IPS-NIHi11 (cell line): ENCODE measurements at regions not wholly inside any gene's neighbourhood (a gene's known extent, or its start where the extent isn't known, plus 50 kb on each side); places are given as distances from the start of the nearest gene placed in this dataset.
A peak's percentile ranks its signal among the peaks of the same experiment; 100 is the strongest.
"Not testable (repeated sequence)": the region's sequence is repeated elsewhere in the genome, so short reads cannot be mapped to it uniquely, and the experiment has no call there.

Source experiments
- DNase-seq: peaks from one replicate; pipeline ENCODE4 v3.0.0; 2012; ENCODE audit warnings: mixed read lengths, low spot score

GRCh38 chr5:98121036-98121936 is 652.2 kb upstream of the RGMB start:
- peak; percentile 18 for DNase-seq

- no peak for DNase-seq
These were observed 645.2 kb upstream of the RGMB start for GRCh38 chr5:98128271-98128670.

- DNase-seq = no peak
These were observed 644.6 kb upstream of the RGMB start for GRCh38 chr5:98128846-98129245.

GRCh38 chr5:98130261-98131035 is 643.0 kb upstream of the RGMB start:
- no peak for DNase-seq

- no peak for DNase-seq
These were observed 629.3 kb upstream of the RGMB start for GRCh38 chr5:98144116-98144515.

GRCh38 chr5:98144710-98145109 is 628.8 kb upstream of the RGMB start:
- DNase-seq = no peak

- DNase-seq = no peak
These were observed 616.1 kb upstream of the RGMB start for GRCh38 chr5:98157368-98157767.

GRCh38 chr5:98158440-98158839 is 615.0 kb upstream of the RGMB start:
- DNase-seq = no peak

- no peak for DNase-seq
These were observed 609.5 kb upstream of the RGMB start for GRCh38 chr5:98163796-98164493.

GRCh38 chr5:98168871-98169270 is 604.6 kb upstream of the RGMB start:
- DNase-seq = no peak

- no peak for DNase-seq
These were observed 602.5 kb upstream of the RGMB start for GRCh38 chr5:98170994-98171393.

- no peak for DNase-seq
These were observed 600.1 kb upstream of the RGMB start for GRCh38 chr5:98173334-98173733.

- DNase-seq = no peak
These were observed 598.0 kb upstream of the RGMB start for GRCh38 chr5:98175474-98175873.

GRCh38 chr5:98179791-98180755 is 593.4 kb upstream of the RGMB start:
- no peak for DNase-seq

- no peak for DNase-seq
These were observed 587.3 kb upstream of the RGMB start for GRCh38 chr5:98186128-98186527.

GRCh38 chr5:98187945-98188344 is 585.5 kb upstream of the RGMB start:
- no peak for DNase-seq

GRCh38 chr5:98190344-98190743 is 583.1 kb upstream of the RGMB start:
- DNase-seq = not testable (repeated sequence)

GRCh38 chr5:98193921-98194760 is 579.3 kb upstream of the RGMB start:
- DNase-seq = no peak

- no peak for DNase-seq
These were observed 572.5 kb upstream of the RGMB start for GRCh38 chr5:98200726-98201541.

GRCh38 chr5:98204798-98205197 is 568.7 kb upstream of the RGMB start:
- DNase-seq = no peak
